Motor neuron (in vitro differentiated cells): ENCODE measurements at regions not wholly inside any gene's neighbourhood (a gene's known extent, or its start where the extent isn't known, plus 50 kb on each side); places are given as distances from the start of the nearest gene placed in this dataset.

Source experiments
- ATAC-seq, 8 experiments: fragments of 200-7000 bp; cut with Tn5 transposase; replicated peaks in 6 of 8; 2 replicates each; pipeline ENCODE4 v1.8.0; 2021; ENCODE audit warnings: mild to moderate bottlenecking in 8 of 8, moderate library complexity in 8 of 8
- H3K27ac ChIP-seq, 2 donors: fragments of 250-450 bp; sonication (Bioruptor Pico); 2 replicates each; pipeline ENCODE4 v1.9.0; 2021; ENCODE audit warnings: antibody characterized with exemption in 2 of 2, mild to moderate bottlenecking in 2 of 2, moderate library complexity in 1 of 2
- H3K4me1 ChIP-seq, 2 donors: fragments of 250-450 bp; sonication (Bioruptor Pico); replicated peaks in 1 of 2; 2 replicates each; pipeline ENCODE4 v1.6.1; 2021; ENCODE audit warnings: antibody characterized with exemption in 2 of 2, mild to moderate bottlenecking in 2 of 2, moderate library complexity in 1 of 2
- H3K4me3 ChIP-seq, 5 donors: fragments of 250-450 bp; sonication (Bioruptor Pico); 2 replicates each; pipeline ENCODE4 v1.9.0; 2021; ENCODE audit warnings: antibody characterized with exemption in 5 of 5, mild to moderate bottlenecking in 5 of 5, moderate library complexity in 4 of 5
- WGBS, 10 experiments: fragments of 450-650 bp; shearing (Covaris generic); methylation state at CpG; one replicate each; pipeline ENCODE4 v1.0.0; 2022; 5-methylcytosine and 5-hydroxymethylcytosine counted together
- in situ Hi-C, 9 experiments: fragments of 400-800 bp; cut with MboI; loops; one replicate each; pipeline ENCODE4 v1.15.0; 2021; ENCODE audit warnings: low sequenced_read_pairs in 9 of 9, low pct_unique_long_range_greater_than_20kb in 2 of 9; ENCODE audit not compliant: unreplicated experiment in 9 of 9

DNA sequence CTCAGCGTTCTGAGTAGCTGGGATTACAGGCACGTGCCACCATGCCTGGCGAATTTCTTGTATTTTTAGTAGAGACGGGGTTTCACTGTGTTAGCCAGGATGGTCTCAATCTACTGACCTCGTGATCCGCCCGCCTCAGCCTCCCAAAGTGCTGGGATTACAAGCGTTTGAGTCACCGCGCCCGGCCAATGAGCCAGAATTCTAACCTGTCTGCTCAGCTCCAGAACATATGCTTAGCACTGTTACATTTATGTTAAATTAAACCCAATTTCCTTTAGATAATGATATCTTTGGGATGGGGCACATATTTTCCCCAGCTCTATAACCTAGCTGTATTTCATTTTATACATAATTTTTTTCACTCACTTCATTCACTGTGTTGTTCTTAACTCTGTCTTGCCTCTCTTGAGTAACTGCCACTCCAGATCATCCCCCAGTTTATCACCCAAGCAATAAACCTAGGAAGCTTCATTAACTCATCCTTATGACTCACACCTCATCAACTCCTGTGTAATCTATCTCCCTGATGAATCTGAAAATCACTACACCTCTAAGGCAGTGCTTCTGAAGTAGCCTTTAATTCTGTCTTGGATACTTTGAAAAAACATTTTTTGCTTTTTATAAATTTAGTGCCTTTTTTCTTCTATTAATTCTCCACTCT is 559.7 kb upstream of the ZWINT start:
- H3K4me1 ChIP-seq = peaks cover 0 to 3% of the 10 kb centered on the region in 2 donors
- WGBS, 10 experiments = 18 to 96% (median 86%) methylated on average over 3 to 10 of the region's 11 CpGs; no CpG with 5 or more reads in 4 of the 10 experiments
- no peak overlapping the region for H3K4me3 ChIP-seq
- no peak overlapping the region for H3K27ac ChIP-seq
- ATAC-seq = peak in 5 of 8 experiments; percentile 88 to 96 (median 93)
- in situ Hi-C loops = no loop called here

DNA sequence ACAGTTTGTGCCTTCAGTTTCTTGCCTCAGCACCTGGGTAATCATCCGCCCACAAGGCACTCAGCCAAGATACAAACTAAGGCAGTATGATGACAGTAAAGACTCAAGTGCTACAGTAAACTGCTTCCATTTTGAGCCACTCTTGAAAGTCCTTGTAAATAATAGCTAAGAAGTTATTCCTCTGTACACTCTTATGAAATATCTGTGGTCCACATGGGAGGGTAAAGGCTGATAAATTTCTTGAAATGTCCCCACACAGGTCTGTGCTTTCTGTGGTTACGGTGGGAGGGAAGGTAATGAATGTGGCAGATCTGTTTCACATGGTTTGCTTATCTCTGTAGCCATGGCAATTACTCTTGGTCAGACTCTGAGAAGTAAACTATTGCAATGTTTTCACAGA is 551.0 kb upstream of the ZWINT start:
- WGBS, 10 experiments = 20 to 100% (median 34%) methylated on average over 1 to 2 of the region's 2 CpGs; no CpG with 5 or more reads in 2 of the 10 experiments
- peak in 1 of 8 experiments; percentile 61 for ATAC-seq
- H3K27ac ChIP-seq = no peak overlapping the region
- H3K4me1 ChIP-seq = no peaks in the 10 kb centered on the region
- H3K4me3 ChIP-seq = no peak overlapping the region
- in situ Hi-C loops = no loop called here

DNA sequence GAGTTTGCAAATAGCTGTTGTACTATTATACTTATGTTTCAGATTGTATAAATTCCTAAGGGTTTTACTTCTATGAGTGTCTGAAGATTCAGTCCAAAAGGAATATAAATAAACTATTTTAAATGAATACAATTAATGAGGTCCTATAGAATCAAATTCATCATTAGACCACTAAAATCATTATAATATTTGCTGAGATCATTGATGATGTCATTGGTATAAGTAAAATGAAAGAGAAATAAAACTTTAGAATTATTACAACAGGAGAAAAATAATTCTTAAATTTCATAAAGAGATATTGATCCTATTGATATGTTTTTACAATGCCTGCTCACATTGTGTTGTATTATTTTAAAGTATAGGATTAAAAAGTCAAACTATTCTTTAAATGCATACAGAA is 544.0 kb upstream of the ZWINT start:
- in situ Hi-C loops = no loop called here
- Histone ChIP-seq H3K4me1 (no peaks in the 10 kb centered on the region), H3K4me3 (no peak overlapping the region), H3K27ac (no peak overlapping the region)
- no peak for ATAC-seq

DNA sequence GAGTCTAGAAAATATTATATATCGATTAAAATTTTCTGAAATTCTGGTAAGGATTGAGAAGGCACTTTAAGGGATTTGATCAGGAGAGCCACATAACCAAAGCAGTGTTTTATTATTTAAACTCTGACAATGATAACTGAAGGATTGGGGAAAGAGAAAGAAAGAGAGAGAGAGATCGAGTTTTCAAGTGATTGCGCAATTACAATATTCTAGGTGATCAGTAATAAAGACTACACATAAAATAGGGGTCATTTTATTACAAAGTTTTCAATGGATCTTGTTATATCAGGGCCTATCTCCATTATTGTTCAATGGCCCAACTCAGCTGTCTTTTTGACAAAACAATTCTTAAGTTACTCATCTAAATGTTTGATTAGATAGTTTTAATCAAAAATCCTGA is 541.5 kb upstream of the ZWINT start:
- no peak overlapping the region for H3K27ac ChIP-seq
- no peak overlapping the region for H3K4me3 ChIP-seq
- H3K4me1 ChIP-seq = no peaks in the 10 kb centered on the region
- no peak for ATAC-seq
- in situ Hi-C loops = no loop called here
- 0 to 100% (median 85%) methylated on average over 2 to 3 of the region's 3 CpGs; no CpG with 5 or more reads in 1 of the 10 experiments for WGBS, 10 experiments

DNA sequence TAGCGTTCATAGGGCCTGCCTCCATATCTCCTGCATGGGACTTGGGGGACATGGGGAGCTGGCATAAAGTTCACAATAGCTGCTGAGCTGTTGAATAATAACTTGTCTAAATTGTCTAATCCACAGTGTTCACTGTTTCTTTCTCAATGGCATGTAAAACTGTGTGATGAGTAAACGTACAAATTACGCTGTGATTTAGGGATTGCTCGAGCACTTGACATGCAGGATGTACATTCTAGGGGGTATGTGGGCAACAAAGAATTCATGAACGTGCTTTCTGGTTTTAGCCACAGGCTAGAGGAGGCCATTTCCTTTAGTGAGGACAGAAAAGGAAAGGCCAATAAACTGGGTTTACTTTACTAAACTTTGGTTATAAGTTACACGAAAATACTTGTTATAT is 534.2 kb upstream of the ZWINT start:
- 10 to 96% (median 71%) methylated on average over 1 to 6 of the region's 6 CpGs for WGBS, 10 experiments
- Histone ChIP-seq H3K4me1 (no peaks in the 10 kb centered on the region), H3K27ac (no peak overlapping the region), H3K4me3 (no peak overlapping the region)
- no peak for ATAC-seq
- in situ Hi-C loops = no loop called here

DNA sequence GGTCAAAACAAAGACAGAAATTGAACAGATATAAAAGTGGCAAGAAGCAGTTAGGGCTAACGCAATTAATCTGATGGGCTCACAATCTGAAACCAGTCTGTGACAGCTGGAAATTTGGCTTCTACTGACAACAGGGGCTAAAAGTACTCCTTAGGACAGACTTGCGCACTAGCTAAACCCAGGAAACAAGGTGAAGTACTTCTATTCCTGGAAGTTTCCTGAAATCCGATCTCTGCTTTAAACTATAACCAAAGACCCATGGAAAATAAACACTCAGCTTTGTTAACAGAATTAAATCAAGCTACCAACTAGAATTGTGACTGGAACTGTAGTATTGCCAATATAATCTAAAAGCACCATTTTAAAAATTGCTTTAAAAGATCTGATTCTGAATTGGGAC is 520.2 kb upstream of the ZWINT start:
- no peak overlapping the region for H3K4me3 ChIP-seq
- in situ Hi-C loops = no loop called here
- H3K4me1 ChIP-seq = no peaks in the 10 kb centered on the region
- 0 to 96% (median 89%) methylated on average over 1 to 3 of the region's 3 CpGs; no CpG with 5 or more reads in 1 of the 10 experiments for WGBS, 10 experiments
- no peak for ATAC-seq
- no peak overlapping the region for H3K27ac ChIP-seq

DNA sequence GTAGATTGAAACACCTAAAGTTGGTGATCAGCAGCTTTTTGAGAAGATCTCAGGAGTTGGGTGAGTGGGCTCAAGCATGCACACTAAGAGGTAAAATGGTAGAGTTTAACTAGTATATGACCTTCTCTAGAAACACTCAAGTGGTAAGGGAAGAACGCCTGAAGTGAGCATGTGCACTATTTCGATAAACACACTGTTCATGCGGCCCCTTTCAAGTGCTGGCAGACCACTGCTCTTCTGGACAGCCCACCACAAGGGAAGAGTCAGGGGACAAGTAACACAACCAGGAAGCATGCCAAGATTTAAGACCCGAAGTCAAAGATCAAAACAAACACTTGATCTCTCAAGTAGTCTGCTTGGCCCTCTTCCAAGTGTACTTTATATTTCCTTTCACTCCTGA is 519.5 kb upstream of the ZWINT start:
- in situ Hi-C loops = no loop called here
- H3K27ac ChIP-seq = no peak overlapping the region
- WGBS, 10 experiments = 0 to 100% (median 82%) methylated on average over 1 to 4 of the region's 4 CpGs; no CpG with 5 or more reads in 2 of the 10 experiments

DNA sequence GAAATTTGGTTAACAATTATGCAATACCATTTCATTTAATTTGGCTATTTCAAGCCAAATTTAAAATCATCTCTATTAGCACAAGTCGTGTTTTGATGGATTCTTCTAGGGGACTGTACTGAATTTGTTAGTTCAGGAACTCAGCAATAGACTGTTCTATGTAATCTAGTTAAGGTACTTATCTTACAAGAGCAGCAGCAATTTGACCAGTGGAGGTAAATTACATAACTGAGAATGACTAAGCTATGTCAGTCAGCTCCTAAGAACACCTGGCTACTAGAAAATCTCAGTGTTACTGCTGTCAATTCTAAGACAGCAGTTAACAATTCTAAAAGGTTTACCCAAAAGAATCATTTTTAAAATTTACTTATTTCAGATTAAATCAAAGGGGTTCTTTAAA is 513.9 kb upstream of the ZWINT start:
- WGBS, 10 experiments = 0 to 83% (median 67%) methylated on average over 1 of the region's 1 CpG; no CpG with 5 or more reads in 3 of the 10 experiments
- in situ Hi-C loops = no loop called here
- Histone ChIP-seq H3K27ac (no peak overlapping the region), H3K4me1 (no peaks in the 10 kb centered on the region), H3K4me3 (no peak overlapping the region)
- no peak for ATAC-seq

More for the DNA sequence above, 519.5 kb upstream of the ZWINT start:
- H3K4me1 ChIP-seq = no peaks in the 10 kb centered on the region
- ATAC-seq = no peak
- H3K4me3 ChIP-seq = no peak overlapping the region

DNA sequence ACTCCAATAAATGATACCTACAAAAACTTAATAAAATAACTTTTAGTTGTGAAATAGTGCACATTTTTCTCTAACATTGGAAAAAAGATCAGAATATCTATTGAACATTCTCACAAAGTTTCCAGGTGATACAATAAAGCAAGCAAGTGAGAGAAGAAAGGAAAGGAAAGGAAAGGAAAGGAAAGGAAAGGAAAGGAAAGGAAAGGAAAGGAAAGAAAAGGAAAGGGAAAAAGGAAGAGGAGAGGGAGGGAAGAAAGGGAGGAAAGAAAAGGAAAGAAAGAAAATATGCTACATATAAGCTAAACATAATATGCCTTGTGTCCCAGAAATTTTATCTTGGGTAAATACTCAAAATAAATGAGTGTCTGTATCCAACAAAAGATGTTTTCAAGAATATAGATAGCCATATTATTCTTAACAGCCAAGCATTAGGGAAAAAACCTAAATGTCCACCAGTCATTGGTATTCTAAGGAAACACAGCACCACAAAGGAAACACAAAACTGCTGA is 510.2 kb upstream of the ZWINT start:
- ATAC-seq = no peak
- Histone ChIP-seq H3K4me3 (no peak overlapping the region), H3K27ac (no peak overlapping the region), H3K4me1 (no peaks in the 10 kb centered on the region)
- in situ Hi-C loops = no loop called here

DNA sequence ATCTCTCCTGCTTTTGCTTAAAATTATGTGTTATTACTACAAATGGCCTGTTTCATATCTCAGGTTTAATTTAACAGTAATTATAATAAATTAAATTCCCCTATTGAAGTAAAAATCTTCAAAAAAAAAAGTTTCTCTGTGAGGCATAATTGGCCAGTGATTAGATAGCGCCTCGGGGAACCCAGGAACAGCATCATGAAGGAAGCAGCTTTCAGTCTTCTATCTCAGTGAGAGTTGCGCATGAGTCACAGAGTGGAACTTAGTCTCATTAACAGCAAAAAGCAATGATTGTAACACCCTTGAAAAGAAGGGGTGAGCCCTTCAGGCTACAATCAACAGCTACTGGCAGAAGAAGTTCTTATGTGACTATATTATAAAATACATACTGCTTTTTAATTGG is 506.2 kb upstream of the ZWINT start:
- WGBS, 10 experiments = 0 to 100% (median 91%) methylated on average over 1 to 3 of the region's 3 CpGs; no CpG with 5 or more reads in 2 of the 10 experiments

DNA sequence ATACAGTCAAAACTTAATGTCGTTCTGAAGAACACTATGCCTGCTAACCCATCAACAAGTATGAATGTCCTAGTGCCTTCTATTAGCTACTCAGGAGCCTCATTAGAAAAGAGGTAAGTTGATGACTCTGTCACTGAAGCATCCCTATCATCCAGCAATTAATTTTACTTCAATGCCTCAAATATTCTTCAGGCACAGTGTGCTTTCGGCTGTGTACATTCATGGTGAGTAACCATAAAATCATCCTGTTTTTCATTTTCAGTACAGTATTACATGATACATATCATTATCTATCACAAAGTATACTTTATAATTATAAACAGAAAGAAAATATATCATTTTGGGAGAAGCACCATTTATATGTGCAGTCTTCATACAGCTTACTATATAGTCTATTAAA is 495.5 kb upstream of the ZWINT start:
- no peak for ATAC-seq
- no peak overlapping the region for H3K4me3 ChIP-seq
- H3K4me1 ChIP-seq = no peaks in the 10 kb centered on the region
- WGBS, 10 experiments = 0 to 100% (median 50%) methylated on average over 1 to 2 of the region's 2 CpGs; no CpG with 5 or more reads in 2 of the 10 experiments
- in situ Hi-C loops = no loop called here
- no peak overlapping the region for H3K27ac ChIP-seq

More for the DNA sequence above, 506.2 kb upstream of the ZWINT start:
- in situ Hi-C loops = no loop called here
- ATAC-seq = peak in 1 of 8 experiments; percentile 40
- H3K27ac ChIP-seq = no peak overlapping the region
- no peaks in the 10 kb centered on the region for H3K4me1 ChIP-seq
- H3K4me3 ChIP-seq = no peak overlapping the region

DNA sequence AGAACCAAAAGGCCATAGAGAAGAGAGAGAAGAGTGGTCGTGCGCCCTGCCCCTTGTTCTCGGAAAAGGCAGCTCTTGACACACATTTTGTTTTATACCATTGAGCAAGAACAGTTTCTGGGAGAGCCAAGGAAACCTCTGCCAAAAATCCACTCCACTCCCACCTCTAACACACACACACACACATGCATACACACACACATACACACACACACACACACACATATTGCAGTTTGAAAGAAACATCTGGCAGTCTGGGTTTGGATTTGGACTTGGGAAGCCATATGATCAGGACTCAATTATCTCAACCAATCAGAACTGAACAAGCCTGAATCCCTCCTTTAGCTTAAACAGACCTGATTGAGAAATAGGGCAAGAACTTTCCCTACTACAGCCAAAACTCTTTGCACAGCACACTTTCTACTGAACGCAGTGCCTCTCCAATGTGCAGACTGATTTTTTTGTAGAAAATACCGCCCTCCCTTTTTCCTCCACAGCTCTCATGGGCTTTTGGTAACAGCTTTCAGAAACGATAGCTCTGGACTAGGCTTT is 484.0 kb upstream of the ZWINT start:
- 19 to 100% (median 88%) methylated on average over 1 to 6 of the region's 6 CpGs for WGBS, 10 experiments
- in situ Hi-C loops = no loop called here
- no peaks in the 10 kb centered on the region for H3K4me1 ChIP-seq
- ATAC-seq = no peak
- no peak overlapping the region for H3K4me3 ChIP-seq
- H3K27ac ChIP-seq = no peak overlapping the region

DNA sequence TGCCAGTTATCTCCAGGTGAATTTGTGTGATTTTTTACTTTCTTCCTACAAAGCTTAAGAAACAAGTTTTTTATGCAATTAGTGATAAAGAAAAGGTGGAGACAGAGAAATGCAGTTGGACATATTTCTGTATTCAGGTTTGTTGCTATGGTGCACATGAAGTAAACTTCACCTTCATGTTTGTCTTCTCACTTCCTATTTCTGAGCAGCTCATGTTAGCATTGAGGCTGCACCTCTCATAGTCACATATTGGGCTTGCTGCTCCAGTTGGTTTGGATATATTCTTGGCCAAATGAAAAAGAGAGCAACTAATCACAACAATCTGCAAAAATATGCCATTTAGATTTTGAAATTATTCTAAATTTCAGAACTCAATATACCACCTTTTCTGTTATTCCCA is 475.6 kb upstream of the ZWINT start:
- in situ Hi-C loops = no loop called here
- Histone ChIP-seq H3K4me3 (no peak overlapping the region), H3K4me1 (no peaks in the 10 kb centered on the region), H3K27ac (no peak overlapping the region)
- no peak for ATAC-seq

DNA sequence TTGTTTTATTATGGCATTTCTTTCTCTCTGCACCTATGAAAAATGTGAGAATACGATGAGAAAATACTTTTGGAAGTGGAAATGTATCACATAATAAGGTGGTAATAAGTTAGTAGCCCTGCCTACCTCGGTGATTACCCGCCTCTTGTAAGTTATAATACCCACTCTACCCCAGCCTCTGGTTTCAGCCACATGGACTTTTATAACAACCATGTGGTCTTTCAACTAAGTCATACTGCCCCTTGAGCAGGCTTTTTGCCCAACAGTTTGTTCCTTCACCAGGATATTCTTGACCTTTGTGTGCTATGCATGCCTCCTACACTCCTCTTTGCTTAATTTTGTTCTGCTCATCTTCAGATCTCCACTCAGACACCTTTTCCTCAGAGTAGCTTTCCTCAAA is 470.6 kb upstream of the ZWINT start:
- WGBS, 10 experiments = 0 to 85% (median 26%) methylated on average over 1 to 3 of the region's 3 CpGs; no CpG with 5 or more reads in 2 of the 10 experiments
- in situ Hi-C loops = no loop called here
- no peak overlapping the region for H3K4me3 ChIP-seq
- no peaks in the 10 kb centered on the region for H3K4me1 ChIP-seq
- ATAC-seq = no peak
- H3K27ac ChIP-seq = no peak overlapping the region
